Cardiac muscle cell (in vitro differentiated cells and primary cell): ENCODE measurements at regions not wholly inside any gene's neighbourhood (a gene's known extent, or its start where the extent isn't known, plus 50 kb on each side); places are given as distances from the start of the nearest gene placed in this dataset.

ENCODE experiments used
- DNase-seq, 2 donors: peaks; one replicate each; pipeline versions ENCODE4 v3.0.0 to v3.0.0-alpha.2; 2010 to 2017; ENCODE audit warnings: low read depth in 1 of 2, low spot score in 1 of 2
- H3K27ac ChIP-seq: fragments of 200-600 bp; sonication (generic); 2 replicates; pipeline ENCODE4 v1.5.1; 2016
- H3K27me3 ChIP-seq: fragments of 200-600 bp; sonication (generic); 2 replicates; pipeline ENCODE4 v1.6.0; 2016; ENCODE audit warnings: control low read depth
- H3K36me3 ChIP-seq: fragments of 200-600 bp; sonication (generic); 2 replicates; pipeline ENCODE4 v1.5.1; 2016; ENCODE audit warnings: control low read depth
- H3K4me1 ChIP-seq: fragments of 200-600 bp; sonication (generic); 2 replicates; pipeline ENCODE4 v1.8.1; 2017; ENCODE audit warnings: low read depth, mild to moderate bottlenecking, mixed run types
- H3K4me3 ChIP-seq: fragments of 200-600 bp; sonication (generic); 2 replicates; pipeline ENCODE4 v1.5.1; 2016; ENCODE audit warnings: mild to moderate bottlenecking
- H3K9me3 ChIP-seq: fragments of 200-600 bp; sonication (generic); 2 replicates; pipeline ENCODE4 v1.5.1; 2017; ENCODE audit warnings: low read depth, mild to moderate bottlenecking, control low read depth
- CTCF ChIP-seq: IDR thresholded peaks from 2 replicates; pipeline ENCODE4 v1.5.1; 2012; ENCODE audit warnings: low read depth, mild to moderate bottlenecking, low read length

- no peaks in the 10 kb centered on the region for H3K27me3 ChIP-seq
- no peak for TF ChIP-seq CTCF
Measured at GRCh38 chr17:79171188-79171587, 96.6 kb downstream of the ENGASE start.

GRCh38 chr17:79169861-79170260, 95.2 kb downstream of the ENGASE start:
- no peaks in the 10 kb centered on the region for H3K4me1 ChIP-seq
- TF ChIP-seq CTCF: no peak
- H3K4me3 ChIP-seq: no peak overlapping the region

More at GRCh38 chr17:79171188-79171587, 96.6 kb downstream of the ENGASE start:
- no peak overlapping the region for H3K4me3 ChIP-seq
- H3K4me1 ChIP-seq: no peaks in the 10 kb centered on the region
- DNase-seq: no peak
- no peak overlapping the region for H3K27ac ChIP-seq
- no peaks in the 10 kb centered on the region for H3K36me3 ChIP-seq
- no peaks in the 10 kb centered on the region for H3K9me3 ChIP-seq

GRCh38 chr17:79169366-79169765, 94.7 kb downstream of the ENGASE start:
- no peaks in the 10 kb centered on the region for H3K9me3 ChIP-seq
- no peak overlapping the region for H3K27ac ChIP-seq
- no peaks in the 10 kb centered on the region for H3K4me1 ChIP-seq
- H3K27me3 ChIP-seq: no peaks in the 10 kb centered on the region
- no peak overlapping the region for H3K4me3 ChIP-seq
- H3K36me3 ChIP-seq: no peaks in the 10 kb centered on the region
- DNase-seq: no peak
- TF ChIP-seq CTCF: no peak

More at GRCh38 chr17:79169861-79170260, 95.2 kb downstream of the ENGASE start:
- H3K27me3 ChIP-seq: no peaks in the 10 kb centered on the region
- no peak overlapping the region for H3K27ac ChIP-seq
- no peak for DNase-seq
- H3K9me3 ChIP-seq: no peaks in the 10 kb centered on the region
- H3K36me3 ChIP-seq: no peaks in the 10 kb centered on the region

GRCh38 chr17:79168486-79169055, 93.9 kb downstream of the ENGASE start:
- Histone ChIP-seq H3K27ac (no peak overlapping the region), H3K4me3 (no peak overlapping the region), H3K36me3 (no peaks in the 10 kb centered on the region), H3K9me3 (no peaks in the 10 kb centered on the region), H3K27me3 (no peaks in the 10 kb centered on the region), H3K4me1 (no peaks in the 10 kb centered on the region)
- TF ChIP-seq CTCF: no peak
- no peak for DNase-seq

- H3K27ac ChIP-seq: no peak overlapping the region
- H3K27me3 ChIP-seq: no peaks in the 10 kb centered on the region
- no peaks in the 10 kb centered on the region for H3K36me3 ChIP-seq
- no peaks in the 10 kb centered on the region for H3K9me3 ChIP-seq
- H3K4me1 ChIP-seq: no peaks in the 10 kb centered on the region
- H3K4me3 ChIP-seq: no peak overlapping the region
- no peak for DNase-seq
- TF ChIP-seq CTCF: no peak
Measured at GRCh38 chr17:79167486-79167885, 92.9 kb downstream of the ENGASE start.
